Inflammatory macrophage (primary cell): ENCODE measurements at regions not wholly inside any gene's neighbourhood (a gene's known extent, or its start where the extent isn't known, plus 50 kb on each side); places are given as distances from the start of the nearest gene placed in this dataset.
A peak's percentile ranks its signal among the peaks of the same experiment; 100 is the strongest.

ENCODE experiments used
- DNase-seq, 2 donors: peaks; one replicate each; pipeline ENCODE4 v3.0.0-alpha.2; 2020 to 2022

GRCh38 chr2:43171789-43172188 lies 54.6 kb downstream of the ZFP36L2 start:
- DNase-seq = no peak

DNA sequence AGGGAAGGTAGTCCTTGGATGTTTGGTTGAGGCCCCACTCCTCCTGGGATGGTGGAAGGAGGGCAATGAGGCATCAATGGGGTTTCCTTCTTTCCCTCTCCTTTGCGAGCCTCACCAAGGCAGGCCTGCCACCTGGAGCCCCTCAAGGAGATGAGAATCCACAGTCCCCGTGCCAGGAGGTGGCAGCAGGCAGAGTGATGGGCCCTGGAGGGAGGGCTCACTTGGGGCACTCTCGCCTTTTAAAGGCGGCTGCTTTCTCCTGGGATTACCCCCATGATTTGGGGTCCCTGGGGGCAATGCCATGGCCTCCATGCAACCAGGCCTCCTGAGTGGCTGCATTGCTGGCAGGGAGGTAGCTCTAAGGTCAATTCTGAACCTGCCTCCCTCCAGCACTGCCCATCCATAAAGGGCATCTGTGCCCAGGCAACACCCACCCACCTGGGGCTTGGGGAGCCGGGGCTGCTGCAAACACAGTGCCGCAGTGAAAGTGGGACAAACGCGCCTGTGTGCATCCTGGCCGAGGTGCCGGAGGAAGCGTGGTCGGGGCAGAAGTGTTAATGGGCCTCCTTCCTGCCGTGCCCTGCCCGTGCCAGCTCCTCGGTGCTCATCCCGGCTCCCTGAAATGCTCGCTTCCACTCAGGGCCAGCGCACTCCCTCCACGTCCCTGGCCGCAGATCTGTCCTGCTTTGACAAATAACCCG lies 55.9 kb downstream of the ZFP36L2 start:
- no peak for DNase-seq

DNA sequence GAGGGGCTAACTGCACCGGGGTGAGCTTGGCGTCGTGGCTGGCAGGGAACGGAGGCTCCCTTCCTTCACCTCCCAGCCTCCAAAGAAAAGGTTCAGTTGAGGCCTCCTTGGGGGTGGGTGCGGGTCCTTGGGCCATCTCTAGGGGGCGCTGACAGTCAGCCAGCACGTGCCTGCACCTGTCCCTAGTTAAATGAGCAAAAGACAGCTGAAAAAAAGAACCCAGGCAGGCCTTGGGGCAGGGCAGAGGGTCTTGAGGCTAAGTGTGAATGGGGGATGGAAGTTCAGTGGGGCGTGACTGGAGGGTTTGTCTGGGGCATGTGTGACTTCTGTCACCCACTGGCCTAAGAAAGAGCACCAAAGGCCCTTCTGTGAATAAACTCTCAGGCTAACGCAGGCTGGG lies 56.4 kb downstream of the ZFP36L2 start:
- no peak for DNase-seq

GRCh38 chr2:43169099-43169945 lies 57.1 kb downstream of the ZFP36L2 start:
- peak in 1 of 2 donors; percentile 24 for DNase-seq

GRCh38 chr2:43168016-43168369 lies 58.4 kb downstream of the ZFP36L2 start:
- no peak for DNase-seq

DNA sequence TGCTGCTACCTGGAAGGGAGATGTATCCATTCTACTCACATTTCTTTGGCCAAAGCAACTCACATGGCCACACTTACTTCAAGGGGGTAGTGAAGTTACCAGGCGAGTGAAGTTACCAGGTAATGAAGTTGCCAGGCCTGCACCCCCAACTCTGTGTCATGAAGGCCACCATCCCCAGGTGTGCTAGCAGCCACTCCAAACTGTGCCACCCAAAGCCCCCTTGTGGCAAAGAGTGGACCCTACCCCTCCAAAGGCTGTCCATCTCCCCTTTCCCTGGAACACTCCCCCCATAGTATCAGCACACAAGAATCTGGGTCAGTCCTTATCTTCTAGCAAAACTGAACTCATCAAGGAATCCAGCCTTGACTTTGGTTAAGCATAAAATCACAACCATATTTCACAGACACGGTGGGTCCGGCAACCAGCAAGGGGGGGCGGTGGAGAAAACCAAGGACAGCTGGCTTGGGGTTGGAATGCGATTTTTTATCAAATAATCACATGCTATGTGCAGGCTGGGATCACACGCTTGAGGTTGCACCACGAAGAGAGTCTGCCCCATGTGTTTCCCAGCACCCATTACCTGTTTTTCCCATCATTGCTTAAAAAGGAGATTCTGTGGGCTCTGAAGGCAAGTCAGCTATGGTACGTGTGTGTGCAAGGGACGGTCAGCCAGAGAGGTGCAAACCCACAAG lies 60.9 kb downstream of the ZFP36L2 start:
- DNase-seq = no peak

GRCh38 chr2:43164686-43165085 lies 61.7 kb downstream of the ZFP36L2 start:
- no peak for DNase-seq

- no peak for DNase-seq
Observed at GRCh38 chr2:43163584-43164270, 62.7 kb downstream of the ZFP36L2 start.

DNA sequence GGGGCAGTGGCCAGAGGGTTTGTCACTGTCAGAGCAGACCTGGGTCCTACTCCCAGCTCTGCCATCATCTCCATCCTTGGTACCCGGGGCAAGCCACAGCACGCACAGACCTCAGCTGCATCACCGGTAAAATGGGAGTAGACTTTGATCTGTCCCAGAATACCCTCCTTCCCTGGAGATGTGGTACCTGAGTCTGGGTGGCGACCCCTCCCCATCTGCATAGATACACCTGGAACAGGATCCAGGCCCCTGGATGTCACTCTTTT lies 64.0 kb downstream of the ZFP36L2 start:
- no peak for DNase-seq

- no peak for DNase-seq
Observed at GRCh38 chr2:43161650-43162510, 64.5 kb downstream of the ZFP36L2 start.

DNA sequence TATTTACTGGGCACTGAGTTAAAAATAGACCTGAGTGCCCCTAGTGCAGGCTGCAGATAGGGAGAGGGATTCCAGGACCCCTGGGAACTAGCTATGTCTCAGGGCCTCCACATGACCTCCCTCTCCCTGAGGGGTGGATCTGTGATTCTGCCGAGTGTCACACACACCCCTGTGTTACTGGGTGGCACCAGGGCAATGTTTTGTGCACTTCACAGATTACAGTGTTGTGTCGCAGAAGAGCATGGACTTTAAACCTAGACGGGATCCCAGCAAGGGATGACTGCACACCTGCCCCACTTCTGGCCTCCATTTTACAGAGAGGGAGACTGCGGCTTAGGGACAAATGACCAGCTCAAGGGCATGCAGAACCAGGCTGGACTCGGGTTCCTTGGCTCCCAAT lies 65.6 kb downstream of the ZFP36L2 start:
- DNase-seq = no peak

GRCh38 chr2:43159797-43160196 lies 66.6 kb downstream of the ZFP36L2 start:
- peak; percentile 27 to 74 for DNase-seq

DNA sequence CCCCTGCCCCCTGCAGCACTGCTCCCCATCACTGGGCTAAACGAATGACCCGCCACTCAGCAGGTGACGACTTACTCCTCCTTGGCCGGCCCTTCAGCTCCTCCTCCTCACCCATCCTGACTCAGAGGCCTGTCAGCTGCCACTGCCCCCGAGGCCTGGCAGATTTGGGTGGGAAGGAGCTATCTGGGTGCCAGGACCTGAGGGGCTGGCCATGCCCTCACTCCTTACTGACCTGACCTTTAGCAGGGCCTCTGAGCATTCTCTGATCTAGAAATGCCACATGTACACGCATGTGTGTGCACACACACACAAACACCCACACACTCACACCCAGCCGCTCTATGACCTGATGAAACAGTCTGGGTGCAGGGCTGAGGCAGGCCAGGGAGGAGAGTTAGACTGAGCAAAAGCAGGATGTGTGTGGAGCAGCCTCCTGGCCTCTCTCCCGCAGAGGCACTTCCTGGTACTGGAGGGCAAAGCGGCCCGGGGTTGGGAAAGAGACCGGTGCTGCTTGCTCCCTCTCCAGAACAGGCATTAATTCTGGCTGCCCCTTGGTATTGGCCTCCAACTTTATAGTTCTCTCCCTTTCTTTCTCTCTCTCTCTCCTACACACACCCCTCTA lies 68.0 kb downstream of the ZFP36L2 start:
- peak; percentile 92 to 94 for DNase-seq

DNA sequence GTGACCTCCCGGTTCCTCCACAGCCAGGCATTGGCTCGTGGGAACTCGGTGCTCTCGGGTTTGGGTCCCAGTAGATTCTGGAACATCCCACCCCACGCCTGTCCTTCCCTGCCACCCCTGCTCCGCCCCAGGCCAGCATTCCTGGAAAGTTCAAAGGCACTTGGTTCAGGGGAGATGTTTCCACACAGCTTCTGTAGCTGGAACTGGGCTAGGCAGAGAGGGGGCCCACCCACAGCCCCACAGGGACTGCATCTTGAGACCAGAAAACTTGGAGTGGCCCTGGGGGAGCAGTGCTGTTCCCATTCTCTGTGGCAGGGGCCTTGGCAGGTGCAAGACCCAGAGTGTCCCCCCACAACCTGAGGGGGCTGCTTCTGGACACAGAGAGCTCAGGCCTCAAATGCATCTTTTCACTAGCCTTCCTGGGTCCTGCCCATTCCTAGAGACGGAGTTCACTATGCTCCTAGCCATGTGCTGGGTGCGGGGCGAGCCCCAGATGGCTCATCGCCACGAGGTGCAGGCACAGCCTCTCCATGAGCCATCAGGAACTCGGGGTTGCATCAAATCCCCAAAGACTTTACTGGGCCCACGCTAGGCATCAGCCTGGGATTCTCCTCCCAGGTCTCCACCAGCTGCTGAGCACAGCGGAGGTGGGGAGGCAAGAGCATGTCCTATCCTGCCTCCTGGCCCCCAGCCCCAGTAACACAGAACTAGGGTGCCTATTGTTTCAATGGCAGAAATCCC lies 68.7 kb downstream of the ZFP36L2 start:
- DNase-seq = peak; percentile 84 to 97

GRCh38 chr2:43155851-43156411 lies 70.5 kb downstream of the ZFP36L2 start:
- DNase-seq = no peak

GRCh38 chr2:43154685-43155084 lies 71.7 kb downstream of the ZFP36L2 start:
- no peak for DNase-seq

GRCh38 chr2:43152741-43153647 lies 73.4 kb downstream of the ZFP36L2 start:
- no peak for DNase-seq

DNA sequence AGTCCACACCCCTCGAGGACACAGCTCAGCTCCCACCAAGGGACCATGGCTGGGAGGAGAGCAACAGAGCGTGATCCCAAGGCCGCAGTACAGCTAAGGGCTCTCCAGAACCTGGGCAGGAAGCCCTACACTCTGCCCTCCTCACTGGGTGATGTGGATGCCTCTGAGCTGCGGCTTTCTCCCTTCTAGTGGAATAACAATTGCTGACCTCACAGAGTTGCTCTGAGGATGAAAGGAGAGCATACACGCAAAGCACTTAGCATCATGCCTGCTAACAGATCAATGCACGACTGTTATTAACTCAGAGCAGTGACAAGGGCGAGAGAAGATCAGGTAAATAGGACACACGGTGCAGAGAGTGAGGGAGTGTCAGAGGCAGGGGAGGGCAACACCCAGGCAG lies 74.2 kb downstream of the ZFP36L2 start:
- DNase-seq = no peak

GRCh38 chr2:43149482-43150107 lies 76.8 kb downstream of the ZFP36L2 start:
- no peak for DNase-seq
